Endothelial cell of umbilical vein (primary cell): ENCODE measurements at regions not wholly inside any gene's neighbourhood (a gene's known extent, or its start where the extent isn't known, plus 50 kb on each side); places are given as distances from the start of the nearest gene placed in this dataset.

Source experiments
- BruUV-seq: library from RNA; stranded (reverse); fragments of 400-500 nt; replicated peaks from 2 replicates; lab custom pipeline; 2021; lab: Mats Ljungman, UMichigan
- CTCF ChIA-PET: fragments of 300-600, 350-600 bp; sonication (Branson Sonifier 250); formaldehyde crosslinking; loops from one replicate; lab custom pipeline; 2021; ENCODE audit warnings: antibody characterized with exemption, inconsistent platforms; lab: Charles Lee
- POLR2A ChIA-PET: fragments of 300-600, 350-600 bp; sonication (Branson Sonifier 250); formaldehyde crosslinking; loops from one replicate; lab custom pipeline; 2021; ENCODE audit warnings: antibody characterized with exemption, inconsistent platforms; lab: Charles Lee
- DNase-seq: peaks from one replicate; pipeline ENCODE4 v3.0.0-alpha.2; 2011; ENCODE audit warnings: low read depth, low spot score
- FAIRE-seq: peaks from 2 replicates; lab custom pipeline; 2011; peaks lifted over from hg19 to GRCh38; lab: Jason Lieb, UNC
- H2AFZ ChIP-seq: 2 replicates; pipeline ENCODE4 v1.6.0; 2012; ENCODE audit warnings: low read depth, low read length, control low read depth, inconsistent platforms
- H3K27ac ChIP-seq: 2 replicates; pipeline ENCODE4 v1.5.1; 2011; ENCODE audit warnings: low read depth, mild to moderate bottlenecking, control low read depth, low read length, moderate library complexity; ENCODE audit not compliant: insufficient read depth
- H3K27me3 ChIP-seq, 2 experiments: 2 replicates each; pipeline versions ENCODE4 v1.6.0 to v1.6.1; 2011; ENCODE audit warnings: low read length in 2 of 2, mixed read lengths in 1 of 2; ENCODE audit not compliant: control insufficient read depth in 2 of 2, insufficient read depth in 2 of 2
- H3K36me3 ChIP-seq, 2 experiments: 2 replicates in 1 of 2; 3 replicates in 1 of 2; pipeline ENCODE4 v1.5.1; 2011; ENCODE audit warnings: low read length in 2 of 2, mild to moderate bottlenecking in 1 of 2, moderate library complexity in 1 of 2; ENCODE audit not compliant: control insufficient read depth in 2 of 2, insufficient read depth in 2 of 2; ENCODE audit errors: extremely low read depth in 1 of 2
- H3K4me1 ChIP-seq: 3 replicates; pipeline ENCODE4 v1.5.1; 2011; ENCODE audit warnings: mild to moderate bottlenecking, low read length; ENCODE audit not compliant: control insufficient read depth, insufficient read depth; ENCODE audit errors: extremely low read depth
- H3K4me2 ChIP-seq: 2 replicates; pipeline ENCODE4 v1.6.1; 2011; ENCODE audit warnings: low read length, control low read depth, mixed read lengths; ENCODE audit not compliant: insufficient read depth
- H3K4me3 ChIP-seq, 3 experiments: fragments of 200-600 bp in 1 of 3; sonication (generic), shearing (Covaris generic) in 1 of 3; replicated peaks in 1 of 3; 2 replicates each; pipeline ENCODE4 v1.5.1; 2011 to 2016; ENCODE audit warnings: control low read depth in 3 of 3, low read length in 3 of 3, mild to moderate bottlenecking in 2 of 3, inconsistent platforms in 1 of 3, low read depth in 1 of 3, moderate library complexity in 1 of 3; ENCODE audit not compliant: insufficient read depth in 1 of 3
- H3K79me2 ChIP-seq: 2 replicates; pipeline ENCODE4 v1.6.0; 2012; ENCODE audit warnings: low read length, inconsistent platforms; ENCODE audit not compliant: control insufficient read depth, insufficient read depth
- H3K9ac ChIP-seq: replicated peaks from 2 replicates; pipeline ENCODE3; 2011; ENCODE audit warnings: low read length, control low read depth; ENCODE audit not compliant: insufficient read depth; ENCODE audit errors: extremely low read depth
- H3K9me1 ChIP-seq: replicated peaks from 3 replicates; pipeline ENCODE4 v1.6.0; 2011; ENCODE audit warnings: mild to moderate bottlenecking, low read length; ENCODE audit not compliant: control insufficient read depth, insufficient read depth; ENCODE audit errors: extremely low read depth
- H3K9me3 ChIP-seq: replicated peaks from 2 replicates; pipeline ENCODE4 v1.5.1; 2012; ENCODE audit warnings: low read length, inconsistent platforms; ENCODE audit not compliant: control insufficient read depth, insufficient read depth
- H4K20me1 ChIP-seq: replicated peaks from 2 replicates; pipeline ENCODE3; 2011; ENCODE audit warnings: mild to moderate bottlenecking, low read length; ENCODE audit not compliant: control insufficient read depth, insufficient read depth; ENCODE audit errors: extremely low read depth
- EZH2 ChIP-seq: IDR thresholded peaks from 2 replicates; pipeline ENCODE4 v1.6.1; 2012; ENCODE audit warnings: borderline replicate concordance, low read depth, mild to moderate bottlenecking, moderate library complexity, low read length, inconsistent platforms; ENCODE audit not compliant: severe bottlenecking
- FOS ChIP-seq: IDR thresholded peaks from 2 replicates; pipeline ENCODE4 v1.6.1; 2011; ENCODE audit warnings: mild to moderate bottlenecking, low read length, moderate library complexity, borderline replicate concordance; ENCODE audit not compliant: insufficient read depth
- JUN ChIP-seq: IDR thresholded peaks from 2 replicates; pipeline ENCODE4 v1.6.1; 2011; ENCODE audit warnings: borderline replicate concordance, low read depth; ENCODE audit not compliant: insufficient read length, insufficient read depth
- MAX ChIP-seq: IDR thresholded peaks from 2 replicates; pipeline ENCODE4 v1.6.1; 2011; ENCODE audit not compliant: insufficient read depth, insufficient read length
- MYC ChIP-seq: IDR thresholded peaks from one replicate; pipeline ENCODE4 v1.6.1; 2011; ENCODE audit warnings: mild to moderate bottlenecking, low read depth, low read length
- POLR2A ChIP-seq: IDR thresholded peaks from 2 replicates; pipeline ENCODE4 v1.6.1; 2012; ENCODE audit warnings: low read depth, mild to moderate bottlenecking, control low read depth, low read length
- POLR2AphosphoS5 ChIP-seq: IDR thresholded peaks from 2 replicates; pipeline ENCODE4 v1.6.1; 2012; ENCODE audit warnings: low read depth, mild to moderate bottlenecking, control low read depth, low read length, moderate library complexity; ENCODE audit not compliant: insufficient read depth
- dilution Hi-C: fragments of 300-500 bp; cut with MboI; formaldehyde crosslinking; loops from one replicate; pipeline ENCODE4 v1.15.0; 2019; ENCODE audit warnings: low sequenced_read_pairs; ENCODE audit not compliant: extremely low pct_ligation_motif_present
- intact Hi-C: fragments of 100-400 bp; cut with micrococcal nuclease; formaldehyde crosslinking; loops from one replicate; pipeline ENCODE4 v1.10.0; 2022
- TF ChIP-seq, protein P1 (sequence below), 2 donors: IDR thresholded peaks; 1 replicate in 1 of 2; 2 replicates in 1 of 2; pipeline ENCODE4 v1.5.1; 2011; ENCODE audit warnings: low read length in 2 of 2, mild to moderate bottlenecking in 2 of 2, moderate library complexity in 2 of 2, control low read depth in 1 of 2, inconsistent platforms in 1 of 2, low read depth in 1 of 2; ENCODE audit not compliant: insufficient read depth in 1 of 2; ENCODE audit errors: extremely low read depth in 1 of 2

DNA sequence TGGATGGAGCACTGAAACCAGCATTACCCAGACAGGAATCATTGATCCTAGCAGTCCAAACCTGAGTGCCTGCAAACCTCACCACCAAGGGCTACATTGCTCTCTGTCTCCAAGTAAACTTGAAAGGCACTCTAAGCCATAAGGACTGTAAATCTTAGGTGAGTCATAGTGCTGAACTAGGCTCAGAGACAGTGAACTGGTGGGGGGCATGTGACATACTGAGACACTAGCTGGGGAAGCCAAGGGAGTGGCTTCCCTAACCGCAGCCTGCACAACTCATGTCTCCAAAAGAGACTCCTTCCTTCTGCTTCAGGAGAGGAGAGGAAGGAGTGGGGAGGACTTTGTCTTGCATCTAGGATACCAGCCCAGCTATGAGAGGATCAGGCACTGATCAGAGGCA lies 235.5 kb upstream of the ACTRT1 start:
- TF ChIP-seq MYC (no peak), POLR2AphosphoS5 (no peak), POLR2A (no peak), EZH2 (no peak), JUN (no peak), MAX (no peak), FOS (no peak)
- TF ChIP-seq, protein P1, sequence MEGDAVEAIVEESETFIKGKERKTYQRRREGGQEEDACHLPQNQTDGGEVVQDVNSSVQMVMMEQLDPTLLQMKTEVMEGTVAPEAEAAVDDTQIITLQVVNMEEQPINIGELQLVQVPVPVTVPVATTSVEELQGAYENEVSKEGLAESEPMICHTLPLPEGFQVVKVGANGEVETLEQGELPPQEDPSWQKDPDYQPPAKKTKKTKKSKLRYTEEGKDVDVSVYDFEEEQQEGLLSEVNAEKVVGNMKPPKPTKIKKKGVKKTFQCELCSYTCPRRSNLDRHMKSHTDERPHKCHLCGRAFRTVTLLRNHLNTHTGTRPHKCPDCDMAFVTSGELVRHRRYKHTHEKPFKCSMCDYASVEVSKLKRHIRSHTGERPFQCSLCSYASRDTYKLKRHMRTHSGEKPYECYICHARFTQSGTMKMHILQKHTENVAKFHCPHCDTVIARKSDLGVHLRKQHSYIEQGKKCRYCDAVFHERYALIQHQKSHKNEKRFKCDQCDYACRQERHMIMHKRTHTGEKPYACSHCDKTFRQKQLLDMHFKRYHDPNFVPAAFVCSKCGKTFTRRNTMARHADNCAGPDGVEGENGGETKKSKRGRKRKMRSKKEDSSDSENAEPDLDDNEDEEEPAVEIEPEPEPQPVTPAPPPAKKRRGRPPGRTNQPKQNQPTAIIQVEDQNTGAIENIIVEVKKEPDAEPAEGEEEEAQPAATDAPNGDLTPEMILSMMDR (IDR thresholded peaks at IDR 0.05; ENCODE audit: extremely low read depth in 1 of 2, insufficient read depth in 1 of 2, low read depth in 1 of 2, low read length in 2 of 2): no peak
- CTCF ChIA-PET: no interaction called here
- Histone ChIP-seq H3K4me2 (no peak overlapping the region), H4K20me1 (no peaks in the 10 kb centered on the region), H2AFZ (no peak overlapping the region), H3K27me3 (no peaks in the 10 kb centered on the region), H3K79me2 (no peaks in the 10 kb centered on the region), H3K9me3 (no peaks in the 10 kb centered on the region), H3K4me1 (no peaks in the 10 kb centered on the region), H3K9ac (no peak overlapping the region), H3K36me3 (no peaks in the 10 kb centered on the region), H3K27ac (no peak overlapping the region), H3K9me1 (no peaks in the 10 kb centered on the region), H3K4me3 (no peak overlapping the region)
- dilution Hi-C loops (no loop called here), intact Hi-C loops (no loop called here)
- no peak for FAIRE-seq
- no TSS peak for BruUV-seq
- POLR2A ChIA-PET: no interaction called here
- DNase-seq: no peak
